ENCODE measurements at regions not wholly inside any gene's neighbourhood (a gene's known extent, or its start where the extent isn't known, plus 50 kb on each side); places are given as distances from the start of the nearest gene placed in this dataset.

DNA sequence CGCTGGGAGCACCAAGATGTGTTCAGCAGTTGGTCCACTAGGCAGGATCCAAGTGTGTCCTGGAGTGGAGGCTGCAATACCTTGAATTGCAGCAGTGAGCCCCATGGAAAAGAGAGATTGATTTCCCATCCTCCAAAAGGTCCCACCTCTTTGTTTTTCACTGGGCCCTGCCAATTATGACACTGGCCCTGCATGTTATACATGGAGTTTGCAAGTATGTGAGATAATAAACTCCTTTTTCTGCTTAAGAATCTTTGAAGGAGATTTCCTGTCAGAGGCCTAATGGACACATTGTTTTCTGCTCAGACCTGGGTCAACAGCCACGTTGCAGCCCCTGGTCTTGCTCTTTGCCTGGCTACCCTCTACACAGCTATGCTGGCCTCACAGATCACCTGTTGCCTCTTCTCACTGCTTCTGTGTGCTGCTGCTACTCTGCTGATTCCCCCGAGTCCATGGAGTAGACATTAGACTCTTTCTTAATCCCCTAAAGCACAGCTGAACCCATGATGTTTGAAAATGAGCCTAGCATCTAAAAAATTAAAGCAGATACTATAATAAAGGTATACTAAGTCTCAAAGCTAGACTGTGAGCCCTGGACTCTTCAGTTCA is 341.9 kb upstream of the CDH11 start:
- TF ChIP-seq, protein P1, sequence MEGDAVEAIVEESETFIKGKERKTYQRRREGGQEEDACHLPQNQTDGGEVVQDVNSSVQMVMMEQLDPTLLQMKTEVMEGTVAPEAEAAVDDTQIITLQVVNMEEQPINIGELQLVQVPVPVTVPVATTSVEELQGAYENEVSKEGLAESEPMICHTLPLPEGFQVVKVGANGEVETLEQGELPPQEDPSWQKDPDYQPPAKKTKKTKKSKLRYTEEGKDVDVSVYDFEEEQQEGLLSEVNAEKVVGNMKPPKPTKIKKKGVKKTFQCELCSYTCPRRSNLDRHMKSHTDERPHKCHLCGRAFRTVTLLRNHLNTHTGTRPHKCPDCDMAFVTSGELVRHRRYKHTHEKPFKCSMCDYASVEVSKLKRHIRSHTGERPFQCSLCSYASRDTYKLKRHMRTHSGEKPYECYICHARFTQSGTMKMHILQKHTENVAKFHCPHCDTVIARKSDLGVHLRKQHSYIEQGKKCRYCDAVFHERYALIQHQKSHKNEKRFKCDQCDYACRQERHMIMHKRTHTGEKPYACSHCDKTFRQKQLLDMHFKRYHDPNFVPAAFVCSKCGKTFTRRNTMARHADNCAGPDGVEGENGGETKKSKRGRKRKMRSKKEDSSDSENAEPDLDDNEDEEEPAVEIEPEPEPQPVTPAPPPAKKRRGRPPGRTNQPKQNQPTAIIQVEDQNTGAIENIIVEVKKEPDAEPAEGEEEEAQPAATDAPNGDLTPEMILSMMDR (IDR thresholded peaks at IDR 0.05), result no peak
- no peak for TF ChIP-seq EP300 (IDR thresholded peaks at IDR 0.05)

Measured in suprapubic skin (tissue), 3 donors.